HL-60/S4 (cell line): ENCODE measurements at regions not wholly inside any gene's neighbourhood (a gene's known extent, or its start where the extent isn't known, plus 50 kb on each side); places are given as distances from the start of the nearest gene placed in this dataset.
"Not testable (repeated sequence)": the region's sequence is repeated elsewhere in the genome, so short reads cannot be mapped to it uniquely, and the experiment has no call there.

Experiments
- in situ Hi-C: fragments of 300-500 bp; cut with MboI; formaldehyde crosslinking; loops from 2 replicates; pipeline ENCODE4 v1.14.3; 2022; ENCODE audit warnings: low sequenced_read_pairs

- in situ Hi-C loops = no loop called here
These were observed 129.8 kb upstream of the CHODL start for GRCh38 chr21:18114810-18115209.

DNA sequence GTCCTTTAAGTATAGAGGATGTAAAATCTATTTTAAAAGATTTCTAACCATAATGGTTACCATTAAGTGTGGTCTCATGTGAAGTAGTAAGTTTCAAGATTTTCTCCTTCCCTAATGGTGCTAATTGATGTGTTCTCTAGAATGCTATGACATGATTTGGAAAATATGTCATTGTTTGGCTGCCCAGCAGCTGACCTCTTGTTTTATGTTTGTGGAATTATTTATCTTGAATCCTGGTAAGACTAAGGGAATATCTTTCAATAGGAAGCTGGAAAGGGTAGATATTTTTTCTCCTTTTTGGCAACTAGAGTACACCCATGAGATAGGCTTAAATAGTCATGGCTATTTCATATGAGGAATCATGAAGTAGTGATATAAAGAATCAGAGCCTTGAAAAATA is 139.8 kb upstream of the CHODL start:
- in situ Hi-C loops = no loop called here

DNA sequence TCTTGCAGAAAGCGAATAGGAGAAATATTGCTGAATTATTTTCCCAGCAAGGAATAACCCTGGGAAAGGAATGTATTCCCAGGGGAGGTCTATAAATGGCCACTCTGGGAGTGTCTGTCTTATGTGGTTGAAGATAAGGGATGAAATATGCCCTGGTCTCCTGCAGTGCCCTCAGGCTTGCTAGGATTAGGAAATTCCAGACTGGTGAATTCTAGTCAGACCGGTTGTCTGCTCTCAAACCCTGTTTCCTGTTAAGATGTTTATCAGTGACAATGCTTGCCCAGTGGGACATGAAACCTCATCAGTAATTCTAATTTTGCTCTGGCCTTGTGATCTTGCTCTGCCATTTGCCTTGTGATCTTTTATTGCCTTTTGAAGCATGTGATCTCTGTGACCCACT is 148.2 kb upstream of the CHODL start:
- in situ Hi-C loops = not testable (repeated sequence)

GRCh38 chr21:18089786-18090185 is 154.8 kb upstream of the CHODL start:
- in situ Hi-C loops = no loop called here

GRCh38 chr21:18070392-18070791 is 174.2 kb upstream of the CHODL start:
- in situ Hi-C loops = no loop called here

DNA sequence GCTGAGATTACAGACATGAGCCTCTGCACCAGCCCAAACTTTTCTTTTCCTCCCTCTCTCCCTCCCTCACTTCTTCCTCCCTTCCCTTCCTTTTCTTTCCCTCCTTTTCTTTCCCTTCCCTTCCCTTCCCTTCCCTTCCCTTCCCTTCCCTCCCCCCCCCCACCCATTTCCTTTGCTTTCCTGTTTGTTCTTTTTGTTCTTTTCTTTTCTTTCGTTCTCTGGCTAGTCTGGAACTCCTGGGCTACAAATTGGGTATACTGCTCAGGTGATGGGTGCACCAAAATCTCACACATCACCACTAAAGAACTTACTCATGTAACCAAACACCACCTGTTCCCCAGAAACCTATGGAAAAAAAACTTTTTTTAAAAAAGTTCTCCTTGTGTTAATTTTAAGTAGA is 174.8 kb upstream of the CHODL start:
- in situ Hi-C loops = no loop called here

DNA sequence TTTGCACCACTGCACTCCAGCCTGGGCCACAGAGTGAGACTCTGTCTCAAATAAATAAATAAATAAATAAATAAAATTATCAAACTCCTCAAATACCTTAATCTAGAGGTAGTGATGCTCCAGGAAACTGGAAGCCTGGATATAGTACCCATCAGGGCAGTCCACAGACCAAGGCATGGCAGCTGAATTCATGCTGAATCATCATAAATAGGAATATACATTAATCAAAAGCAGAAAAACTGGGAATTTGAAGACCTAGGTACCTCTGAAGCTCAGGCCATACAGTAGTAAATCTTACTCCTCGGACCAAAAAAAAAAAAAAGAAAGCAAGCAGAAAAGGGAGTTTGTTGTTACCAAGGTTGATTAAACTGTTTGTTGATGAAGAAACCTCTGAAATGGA is 184.2 kb upstream of the CHODL start:
- in situ Hi-C loops = no loop called here

GRCh38 chr21:18058731-18059398 is 185.8 kb upstream of the CHODL start:
- in situ Hi-C loops = no loop called here

DNA sequence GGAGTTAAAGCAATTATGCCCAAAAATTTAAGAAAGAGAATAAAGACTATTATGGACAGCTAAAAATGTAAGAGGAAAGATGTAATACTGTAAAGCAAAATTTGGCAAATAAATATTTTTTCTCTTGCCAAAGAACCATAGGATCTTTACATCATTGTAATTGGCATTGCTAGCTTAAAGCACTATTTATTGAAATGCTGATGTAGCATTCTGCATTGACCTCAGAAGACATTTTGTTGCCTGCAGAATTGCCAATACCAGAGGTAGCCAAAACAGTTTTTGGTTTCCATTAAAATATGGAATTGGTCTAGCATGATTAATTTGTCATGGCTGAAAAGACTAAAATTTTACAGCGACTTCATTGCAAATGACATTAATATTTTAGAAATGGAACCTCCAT is 191.5 kb upstream of the CHODL start:
- in situ Hi-C loops = no loop called here

- in situ Hi-C loops = no loop called here
These were observed 195.2 kb upstream of the CHODL start for GRCh38 chr21:18049461-18049860.

GRCh38 chr21:18041012-18041411 is 203.6 kb upstream of the CHODL start:
- in situ Hi-C loops = no loop called here

GRCh38 chr21:18030248-18030647 is 211.1 kb upstream of the C21orf91 start:
- in situ Hi-C loops = no loop called here

DNA sequence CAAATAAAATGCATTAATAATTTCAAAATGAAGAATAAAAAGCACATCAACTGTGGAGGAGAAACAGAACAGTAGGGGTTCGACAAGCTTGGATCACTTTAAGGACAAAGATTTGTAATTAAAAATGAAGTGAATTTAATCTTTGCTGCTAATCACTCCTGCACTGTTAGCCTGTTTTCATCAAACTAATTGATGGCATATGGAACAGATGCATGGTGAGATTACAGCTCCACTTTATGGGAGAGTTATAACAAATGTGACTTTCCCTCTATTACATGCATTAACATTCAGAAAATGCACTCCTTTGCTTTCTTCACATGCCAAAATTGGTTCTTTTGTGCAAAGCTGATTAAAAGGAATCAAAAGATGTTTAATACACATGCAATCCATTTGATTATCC is 207.2 kb upstream of the C21orf91 start:
- in situ Hi-C loops = no loop called here

- in situ Hi-C loops = no loop called here
These were observed 204.6 kb upstream of the C21orf91 start for GRCh38 chr21:18023711-18024110.

DNA sequence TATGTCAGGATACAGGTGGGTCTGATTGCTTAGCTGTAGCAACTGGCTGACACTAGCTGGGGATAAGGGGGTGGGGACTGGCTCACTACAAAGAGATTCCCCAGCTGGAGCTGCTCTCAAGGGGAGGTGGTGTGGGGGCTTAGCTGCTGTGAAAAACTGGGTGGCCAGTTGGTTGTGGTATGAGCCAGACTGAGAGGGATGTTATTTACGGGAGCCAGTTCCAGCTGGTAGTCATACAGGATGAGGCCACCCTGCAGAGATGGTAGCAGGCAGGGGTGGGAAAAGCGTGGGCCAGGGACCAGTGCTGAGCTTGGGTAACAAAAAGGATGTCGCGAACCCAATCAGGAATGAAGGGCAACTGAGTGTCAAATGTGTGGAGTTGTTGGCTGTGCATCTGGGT is 204.0 kb upstream of the C21orf91 start:
- in situ Hi-C loops = no loop called here

GRCh38 chr21:18007121-18007520 is 188.0 kb upstream of the C21orf91 start:
- in situ Hi-C loops = no loop called here

- in situ Hi-C loops = no loop called here
These were observed 187.5 kb upstream of the C21orf91 start for GRCh38 chr21:18006691-18007090.

GRCh38 chr21:18002393-18002792 is 183.2 kb upstream of the C21orf91 start:
- in situ Hi-C loops = no loop called here

GRCh38 chr21:18000981-18001686 is 182.0 kb upstream of the C21orf91 start:
- in situ Hi-C loops = no loop called here

DNA sequence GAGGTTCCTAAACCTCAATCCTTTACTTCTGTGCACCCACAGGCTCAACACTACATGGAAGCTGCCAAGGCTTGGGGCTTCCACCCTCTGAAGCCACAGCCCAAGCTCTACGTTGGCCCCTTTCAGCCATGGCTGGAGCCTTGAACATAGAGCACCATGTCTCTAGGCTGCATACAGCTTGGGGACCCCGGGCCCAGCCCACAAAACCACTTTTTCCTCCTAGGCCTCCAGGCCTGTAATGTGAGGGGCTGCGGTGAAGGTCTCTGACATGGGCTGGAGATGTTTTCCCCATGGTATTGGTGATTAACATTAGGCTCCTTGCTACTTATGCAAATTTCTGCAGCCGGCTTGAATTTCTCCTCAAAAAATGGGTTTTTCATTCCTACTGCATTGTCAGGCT is 179.4 kb upstream of the C21orf91 start:
- in situ Hi-C loops = not testable (repeated sequence)

- in situ Hi-C loops = no loop called here
These were observed 170.6 kb upstream of the C21orf91 start for GRCh38 chr21:17989780-17990179.

- in situ Hi-C loops = no loop called here
These were observed 168.9 kb upstream of the C21orf91 start for GRCh38 chr21:17988102-17988437.
